HG02973 (cell line): ENCODE measurements at regions not wholly inside any gene's neighbourhood (a gene's known extent, or its start where the extent isn't known, plus 50 kb on each side); places are given as distances from the start of the nearest gene placed in this dataset.

ENCODE experiments used
- ATAC-seq: cut with Tn5 transposase; IDR thresholded peaks from one replicate; pipeline ENCODE4 v1.9.1; 2021; ENCODE audit warnings: moderate library complexity; ENCODE audit not compliant: unreplicated experiment

DNA sequence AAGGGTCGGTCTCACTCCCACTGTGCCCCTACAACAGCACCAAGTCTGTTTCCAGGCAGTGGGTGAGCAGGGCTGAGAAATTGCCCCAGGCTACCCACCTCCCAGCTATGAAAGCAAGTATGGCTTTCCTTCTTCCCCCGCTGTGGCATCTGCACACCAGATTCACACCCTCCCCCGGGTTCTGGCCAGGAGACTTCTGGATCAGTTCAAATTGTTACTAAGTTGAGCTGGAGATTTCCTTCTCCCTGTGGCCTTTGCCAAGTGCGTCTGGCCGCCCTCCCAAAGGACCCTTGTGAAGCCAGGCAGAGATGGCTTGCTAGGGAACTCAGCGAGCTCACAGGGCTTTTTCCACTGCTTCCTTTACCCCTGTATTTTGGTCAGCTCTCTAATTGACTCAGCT, 555.4 kb downstream of the SH2D4B start:
- no peak for ATAC-seq

DNA sequence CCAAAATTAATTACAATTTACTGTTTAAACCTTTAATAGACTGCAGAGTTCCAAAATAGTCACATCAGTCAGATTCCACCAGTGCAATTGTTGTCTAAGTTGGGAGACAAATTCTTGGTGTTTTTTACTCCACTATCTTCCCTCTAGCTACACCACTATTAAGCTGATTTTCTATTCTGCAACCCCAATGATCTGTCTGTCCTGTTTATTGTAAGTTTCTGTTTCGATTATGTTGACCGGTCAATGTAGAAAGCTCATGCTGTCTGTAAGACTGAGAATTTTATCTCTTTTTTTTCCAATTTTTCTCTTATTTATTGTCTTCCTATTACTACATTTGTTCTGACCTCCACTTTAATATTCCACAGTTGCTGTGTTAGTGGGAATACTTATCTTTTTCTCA, 557.5 kb downstream of the SH2D4B start:
- no peak for ATAC-seq

DNA sequence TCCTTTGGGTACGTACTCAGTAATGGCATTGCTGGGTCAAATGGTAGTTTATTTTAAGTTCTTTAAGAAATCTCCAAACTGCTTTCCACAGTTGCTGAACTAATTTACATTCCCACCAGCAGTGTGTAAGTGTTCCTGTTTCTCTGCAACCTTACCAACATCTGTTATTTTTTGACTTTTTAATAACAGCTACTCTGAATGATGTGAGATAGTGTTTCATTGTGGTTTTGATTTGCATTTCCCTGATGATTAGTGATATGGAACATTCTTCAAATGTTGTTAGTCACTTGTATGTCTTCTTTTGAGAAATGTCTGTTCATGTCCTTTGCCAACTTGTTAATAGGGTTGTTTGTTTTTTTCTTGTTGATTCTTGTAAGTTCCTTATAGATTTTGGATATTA, 558.9 kb downstream of the SH2D4B start:
- ATAC-seq: no peak

DNA sequence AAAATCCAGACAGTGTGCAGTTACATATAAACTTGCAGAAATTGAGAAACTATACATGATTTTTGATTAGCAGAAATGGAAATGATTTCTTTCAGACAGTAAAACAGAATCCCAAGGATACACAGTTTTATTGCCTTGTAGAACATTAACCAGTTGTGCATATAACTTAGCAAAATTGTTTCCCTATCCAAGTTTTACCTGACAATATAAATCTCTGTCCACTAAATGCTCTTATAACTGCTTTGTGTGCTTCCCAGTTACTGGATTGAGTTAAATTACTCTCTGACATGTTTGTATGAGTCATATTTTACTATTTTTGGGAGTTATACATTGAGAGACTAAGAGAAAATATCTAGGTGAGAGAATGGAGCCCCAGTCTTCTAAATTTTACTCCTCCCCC, 563.4 kb downstream of the SH2D4B start:
- no peak for ATAC-seq

DNA sequence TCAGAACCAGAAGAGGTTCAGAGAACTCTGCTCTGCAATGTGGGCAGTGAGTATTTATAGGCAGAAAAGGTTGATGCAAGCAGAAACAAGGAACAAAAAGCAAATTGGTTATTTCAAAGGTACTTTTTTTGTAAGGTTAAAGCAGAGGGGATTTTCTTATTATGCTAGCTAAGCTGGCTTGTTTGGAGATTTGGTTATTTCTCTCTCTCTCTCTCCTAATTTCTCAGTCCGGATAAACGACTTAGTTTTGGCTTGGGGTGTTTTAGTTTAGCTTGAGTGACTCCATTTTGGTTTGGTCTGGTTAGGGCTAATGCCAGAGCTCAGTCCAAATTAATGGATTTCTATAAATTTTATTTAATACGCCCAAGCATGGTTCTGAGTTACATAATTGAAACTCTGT, 566.8 kb downstream of the SH2D4B start:
- ATAC-seq: no peak

DNA sequence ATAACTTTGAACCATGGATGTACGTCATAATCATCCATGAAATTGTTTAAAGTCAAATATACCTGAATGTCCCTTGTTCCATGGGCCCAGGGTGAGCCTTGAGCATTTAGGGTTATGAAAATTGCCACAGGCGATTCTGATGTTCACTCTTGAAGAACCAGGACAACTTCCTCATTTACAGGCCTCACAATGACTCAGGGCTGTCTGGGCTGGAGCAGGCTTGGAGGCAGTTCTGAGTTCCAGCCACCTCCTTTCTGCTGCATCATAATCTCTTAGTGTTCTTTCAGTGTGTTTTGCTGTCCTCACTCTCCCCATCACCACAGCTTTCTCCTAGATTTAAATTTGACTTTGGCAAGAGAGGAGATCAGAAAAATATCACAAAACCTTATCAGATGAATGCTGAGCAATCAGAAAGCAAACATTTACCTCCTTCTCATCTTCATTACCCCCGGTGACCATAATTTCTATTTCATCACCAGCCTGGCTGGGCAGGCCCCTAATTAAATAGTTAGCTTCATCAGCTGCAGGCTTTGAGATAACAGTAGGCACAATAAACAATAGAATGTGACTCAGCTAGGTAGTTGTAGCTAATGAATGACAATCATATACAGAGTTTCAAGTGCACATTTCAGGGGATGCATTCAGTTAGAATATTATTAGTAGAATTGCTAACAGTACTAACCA, 571.0 kb downstream of the SH2D4B start:
- ATAC-seq: peak; percentile 82

DNA sequence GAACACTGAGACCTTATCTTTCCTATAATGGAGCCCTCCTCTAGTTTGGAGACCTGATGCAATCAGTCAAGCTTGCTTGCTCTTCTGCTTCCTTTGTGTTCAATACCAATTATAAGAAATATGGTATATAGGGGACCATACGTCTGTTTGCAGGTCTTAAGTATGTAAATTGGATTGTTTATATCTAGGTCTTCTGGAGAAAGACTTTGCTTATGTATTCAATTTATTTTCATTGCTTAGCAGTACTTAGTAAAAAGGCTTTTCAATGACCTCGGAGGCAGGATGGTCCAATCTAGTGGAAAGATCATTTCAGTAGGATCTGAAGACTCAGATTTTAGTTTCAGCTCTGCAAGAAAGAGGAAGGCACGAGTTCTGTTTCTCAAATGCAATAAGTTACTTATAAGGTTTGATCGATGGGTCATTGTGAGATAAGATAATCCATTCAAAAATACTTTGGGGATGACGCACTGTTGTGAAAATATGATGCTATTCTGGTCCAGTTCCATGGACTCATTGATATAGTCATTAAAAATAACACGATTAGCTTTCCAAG, 571.6 kb downstream of the SH2D4B start:
- ATAC-seq: no peak

DNA sequence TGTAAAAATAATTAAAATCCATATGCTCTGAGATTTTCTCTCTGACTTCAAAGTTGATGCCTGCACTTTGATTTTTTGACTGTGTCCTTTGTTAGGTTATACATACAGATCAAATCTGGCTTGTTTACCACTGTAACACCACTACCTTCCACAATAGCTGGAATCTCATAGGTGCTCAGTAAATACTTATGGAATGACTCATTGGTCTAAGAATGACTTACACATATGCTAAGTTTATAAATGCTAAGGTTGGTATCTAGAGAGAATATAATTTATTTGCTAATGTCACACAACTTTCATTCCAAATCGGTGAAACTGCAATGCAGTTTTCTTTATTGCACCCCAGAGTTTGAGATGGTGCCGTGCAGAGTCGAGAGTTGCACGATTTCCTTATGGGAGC, 578.5 kb downstream of the SH2D4B start:
- no peak for ATAC-seq

DNA sequence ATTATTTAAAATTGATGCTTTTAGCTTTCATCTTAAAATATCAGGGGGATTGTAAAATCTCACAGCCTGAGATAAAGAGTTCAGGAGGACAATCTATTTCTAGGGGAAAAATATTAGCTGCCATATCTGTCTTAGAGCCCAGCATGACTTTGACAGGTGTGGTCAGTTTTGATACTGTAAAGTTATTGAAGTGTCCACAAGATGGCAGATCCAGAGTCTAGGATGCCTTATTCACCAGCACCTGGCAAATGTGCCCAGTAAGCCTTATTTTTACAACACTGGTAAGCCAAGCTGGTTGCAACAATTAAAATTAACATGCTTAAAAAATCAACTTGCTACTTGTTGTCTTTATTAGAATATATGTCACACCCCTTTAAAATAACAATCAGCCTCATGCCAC, 579.3 kb downstream of the SH2D4B start:
- ATAC-seq: no peak

DNA sequence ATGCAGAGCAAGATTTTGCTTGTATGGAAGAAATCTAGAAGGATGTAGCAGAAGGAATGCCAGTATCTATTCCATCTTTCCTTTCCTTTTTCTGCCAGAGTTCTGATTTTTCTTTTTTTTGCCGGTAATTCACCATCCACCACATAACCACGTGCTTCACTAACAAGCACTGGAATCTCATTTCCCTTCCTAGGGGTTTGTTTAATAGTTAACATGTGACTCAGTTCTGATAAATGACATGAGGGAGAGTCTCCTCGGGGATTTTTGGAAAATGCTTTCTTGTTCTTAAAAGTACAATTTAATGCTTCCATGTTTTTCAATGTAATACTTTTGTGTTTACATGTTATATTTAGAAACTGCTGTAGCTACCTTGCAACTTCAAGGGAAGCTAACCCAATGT, 590.2 kb downstream of the SH2D4B start:
- ATAC-seq: no peak

DNA sequence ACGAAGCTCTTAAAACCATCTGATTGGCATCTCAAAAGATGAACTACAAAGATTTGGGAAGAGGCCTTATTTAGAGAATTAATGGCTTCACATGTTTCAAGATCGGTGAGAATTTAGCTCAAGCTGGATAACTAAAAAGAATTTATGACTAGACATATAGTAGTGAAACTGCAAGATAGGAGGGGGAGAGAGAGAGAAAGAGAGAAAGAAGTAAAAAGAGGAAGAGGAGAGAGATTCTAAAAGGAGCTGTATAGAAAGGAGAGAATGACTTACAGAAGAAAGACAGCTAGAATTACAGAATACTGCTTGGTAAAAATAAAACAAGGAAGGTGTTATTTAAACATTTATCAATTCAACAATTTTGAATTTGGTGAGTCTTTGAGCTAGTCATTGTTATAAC, 592.3 kb downstream of the SH2D4B start:
- no peak for ATAC-seq

DNA sequence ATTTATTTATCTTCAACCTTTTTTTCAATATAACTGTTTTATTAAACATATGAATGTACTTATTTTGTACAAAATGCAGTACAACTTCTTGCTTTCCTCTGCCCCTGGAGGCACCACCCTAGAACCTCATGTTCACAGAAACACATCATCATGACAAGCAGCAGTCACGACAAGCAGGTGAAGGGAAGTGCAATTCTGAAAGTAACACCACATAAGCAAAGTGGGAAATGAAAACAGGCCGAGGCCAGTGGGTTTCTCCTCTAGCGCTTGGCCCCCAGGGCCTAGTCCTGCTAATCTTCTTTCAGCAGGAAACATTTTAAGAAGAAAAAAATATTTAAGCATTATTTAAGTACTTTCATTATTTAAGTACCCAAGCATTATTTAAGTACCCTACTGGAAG, 598.1 kb downstream of the SH2D4B start:
- ATAC-seq: peak; percentile 96

DNA sequence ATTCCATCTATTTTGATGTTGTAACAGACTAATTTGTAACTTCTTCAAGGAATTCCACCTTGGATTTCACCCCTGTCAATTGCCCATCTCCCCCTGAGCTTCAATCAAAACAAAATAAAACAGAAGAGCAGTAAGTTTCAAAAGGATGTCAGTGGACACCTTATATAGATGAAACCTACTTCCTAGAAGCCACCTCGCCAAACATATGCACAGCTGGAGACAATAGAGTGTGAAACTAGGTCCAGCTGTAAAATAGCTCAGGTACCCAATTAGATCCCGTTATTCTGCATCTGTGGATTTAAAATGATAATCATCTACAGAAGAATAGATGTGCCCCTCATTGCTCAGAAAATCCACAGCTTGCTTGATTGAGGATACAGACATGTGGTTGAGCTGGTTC, 598.6 kb downstream of the SH2D4B start:
- ATAC-seq: peak; percentile 46

DNA sequence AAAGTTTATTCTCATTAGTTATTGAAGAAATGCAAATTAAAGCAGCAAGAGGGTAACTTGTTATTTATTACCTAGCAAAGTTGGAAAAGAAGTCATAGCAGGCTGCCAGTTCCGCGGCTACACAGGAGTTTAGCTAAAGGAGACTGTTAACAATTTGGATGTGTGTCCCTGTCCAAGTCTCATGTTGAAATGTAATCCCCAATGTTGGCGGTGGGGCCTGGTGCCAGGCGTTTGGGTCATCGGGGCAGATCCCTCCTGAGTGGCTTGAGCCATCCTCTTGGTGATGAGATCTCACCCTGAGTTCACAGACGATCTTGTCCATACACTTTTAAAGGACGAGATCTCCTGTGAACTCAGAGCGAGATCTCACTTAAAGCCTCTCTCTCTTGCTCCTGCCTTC, 608.3 kb downstream of the SH2D4B start:
- ATAC-seq: no peak

DNA sequence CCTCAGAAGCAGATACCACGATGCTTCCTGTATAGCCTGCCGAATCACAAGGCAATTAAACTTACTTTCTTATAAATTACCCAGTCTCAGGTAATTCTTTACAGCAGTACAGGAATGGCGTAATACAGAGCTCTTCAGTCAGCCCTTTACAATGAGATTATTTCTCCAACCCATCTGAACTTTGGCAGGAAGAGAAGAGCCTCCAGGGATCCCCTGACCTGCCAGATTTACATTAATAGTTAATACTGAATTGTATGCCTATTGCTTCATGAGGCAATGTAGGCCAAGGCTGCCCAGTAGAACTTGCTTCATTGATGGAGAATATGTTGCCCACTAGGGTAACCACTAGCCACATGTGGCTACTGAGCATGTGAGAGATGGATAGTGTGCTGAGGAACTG, 608.7 kb downstream of the SH2D4B start:
- no peak for ATAC-seq

DNA sequence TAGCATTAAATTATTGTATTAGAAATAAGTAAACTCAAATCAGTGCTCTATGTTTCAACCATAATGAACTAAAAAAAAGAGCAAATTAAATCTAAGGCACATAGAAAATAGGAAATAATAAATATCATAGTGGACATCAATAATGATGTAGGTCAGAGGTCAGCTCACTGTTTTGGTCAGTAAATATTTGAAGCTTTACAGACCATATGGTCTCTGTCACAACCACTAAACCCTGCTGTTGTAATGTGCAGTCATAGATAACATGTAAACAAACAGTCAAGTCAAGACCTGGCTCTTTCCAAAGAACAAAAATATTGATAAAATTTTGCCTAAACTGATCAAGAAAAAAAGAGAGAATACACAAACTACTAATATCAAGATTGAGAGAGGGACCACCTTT, 615.0 kb downstream of the SH2D4B start:
- ATAC-seq: no peak

DNA sequence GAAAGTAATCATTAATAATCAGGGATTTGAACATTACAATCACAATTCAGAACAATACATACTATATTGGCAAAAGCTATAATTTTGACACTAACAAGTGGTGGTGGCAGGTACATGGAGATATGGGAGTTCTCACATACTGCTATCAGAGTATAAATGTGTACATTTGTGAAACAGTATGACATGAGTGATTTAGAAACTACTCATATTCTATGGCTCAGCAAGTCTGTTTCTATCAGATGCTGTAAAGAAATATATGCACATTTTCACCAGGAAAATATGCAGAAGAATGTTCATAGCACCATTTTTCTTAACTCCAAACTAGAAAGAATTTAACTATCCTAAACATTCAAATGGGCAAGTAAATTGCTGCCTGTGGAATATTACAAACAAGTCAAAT, 620.0 kb downstream of the SH2D4B start:
- ATAC-seq: no peak

DNA sequence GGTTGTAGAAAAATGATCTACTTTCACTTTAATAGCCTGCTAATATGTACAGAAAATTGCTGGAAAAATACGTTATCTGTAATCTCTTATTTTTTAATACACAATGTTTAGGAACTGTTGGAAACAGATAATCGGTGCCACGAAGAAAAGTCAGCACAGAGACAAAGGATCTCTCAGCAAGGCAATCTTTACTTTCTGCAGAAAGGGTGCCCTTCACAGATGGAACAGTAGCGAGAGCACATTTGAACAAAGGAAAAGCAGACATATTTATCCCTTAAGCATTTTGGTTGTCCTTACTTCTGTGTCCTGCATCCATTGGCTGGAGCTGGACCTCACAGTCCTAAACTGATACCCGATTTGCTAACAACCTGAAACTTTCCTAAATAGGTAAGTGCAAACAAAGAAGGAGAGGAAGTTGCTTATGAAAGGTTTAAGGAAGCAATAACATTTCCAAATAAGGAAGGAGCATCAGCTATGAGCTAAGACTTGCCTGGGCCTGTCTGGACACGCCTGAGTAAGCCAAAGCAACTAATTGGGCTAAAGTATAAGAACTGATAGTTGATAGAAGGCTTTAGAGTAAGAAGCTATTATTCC, 640.0 kb downstream of the SH2D4B start:
- no peak for ATAC-seq

DNA sequence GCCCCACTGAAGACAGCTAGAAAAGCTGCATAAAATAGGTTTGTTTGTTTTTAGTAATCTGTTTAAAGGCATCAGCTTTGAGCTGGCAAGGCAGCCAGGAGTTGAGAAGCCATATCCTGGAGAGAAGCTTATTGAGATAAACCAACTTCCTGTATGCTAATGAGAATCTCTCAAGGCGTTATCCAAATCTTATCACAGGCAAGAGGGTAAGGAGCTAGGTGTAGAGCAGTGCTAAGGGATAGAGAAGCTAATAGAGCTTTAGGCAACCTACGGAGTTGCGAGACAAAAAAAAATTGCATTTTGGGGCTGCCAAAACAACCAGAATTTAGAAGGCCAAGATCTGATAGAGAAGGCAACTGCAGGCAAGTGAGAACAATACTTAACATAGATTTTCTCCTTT, 641.6 kb downstream of the SH2D4B start:
- no peak for ATAC-seq

DNA sequence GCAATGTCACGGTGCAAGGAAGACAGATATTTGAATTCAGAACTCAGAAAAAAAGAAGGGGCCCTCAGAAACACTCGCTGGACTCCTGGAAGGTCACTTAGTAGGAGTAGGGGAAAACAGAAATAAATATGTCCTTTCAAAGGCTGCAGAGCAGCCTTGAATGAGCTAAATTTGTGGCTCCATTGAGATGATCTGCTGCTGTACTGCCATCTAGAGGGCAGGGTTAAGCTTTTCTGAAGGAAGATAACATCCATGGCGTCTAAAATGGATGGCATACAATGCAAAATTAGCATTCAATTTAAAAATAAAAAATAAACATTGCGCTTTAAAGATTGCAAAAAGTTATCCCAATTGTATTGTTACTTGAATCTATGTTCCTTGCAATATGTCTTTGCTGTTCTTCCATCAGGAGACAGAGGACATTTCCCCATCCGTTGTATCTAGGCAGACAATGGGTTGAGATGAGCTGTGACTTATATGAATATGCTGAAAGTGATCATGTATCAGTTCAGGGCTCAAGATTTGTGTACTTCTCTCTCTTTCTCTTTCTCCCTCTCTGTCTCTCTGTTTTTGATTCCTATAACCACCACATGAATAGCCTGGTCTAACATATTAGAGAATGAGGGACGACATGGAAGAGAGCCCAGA, 642.2 kb downstream of the SH2D4B start:
- ATAC-seq: peak; percentile 76

DNA sequence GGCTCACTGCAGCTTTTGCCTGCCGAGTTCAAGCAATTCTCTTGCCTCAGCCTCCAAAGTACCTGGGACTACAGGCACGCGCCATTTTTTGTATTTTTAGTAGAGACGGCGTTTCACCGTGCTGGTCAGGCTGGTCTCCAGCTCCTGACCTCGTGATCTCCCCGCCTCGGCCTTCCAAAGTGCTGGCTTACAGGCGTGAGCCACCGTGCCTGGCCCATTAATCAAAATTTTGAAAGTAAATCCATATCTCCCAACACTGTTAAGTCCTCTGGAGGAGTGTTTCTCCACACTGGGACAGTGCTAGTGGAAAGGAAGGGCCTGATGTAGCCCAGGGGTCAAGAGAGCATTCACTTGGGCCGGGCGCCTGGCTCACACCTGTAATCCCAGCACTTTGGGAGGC, 644.6 kb downstream of the SH2D4B start:
- no peak for ATAC-seq

DNA sequence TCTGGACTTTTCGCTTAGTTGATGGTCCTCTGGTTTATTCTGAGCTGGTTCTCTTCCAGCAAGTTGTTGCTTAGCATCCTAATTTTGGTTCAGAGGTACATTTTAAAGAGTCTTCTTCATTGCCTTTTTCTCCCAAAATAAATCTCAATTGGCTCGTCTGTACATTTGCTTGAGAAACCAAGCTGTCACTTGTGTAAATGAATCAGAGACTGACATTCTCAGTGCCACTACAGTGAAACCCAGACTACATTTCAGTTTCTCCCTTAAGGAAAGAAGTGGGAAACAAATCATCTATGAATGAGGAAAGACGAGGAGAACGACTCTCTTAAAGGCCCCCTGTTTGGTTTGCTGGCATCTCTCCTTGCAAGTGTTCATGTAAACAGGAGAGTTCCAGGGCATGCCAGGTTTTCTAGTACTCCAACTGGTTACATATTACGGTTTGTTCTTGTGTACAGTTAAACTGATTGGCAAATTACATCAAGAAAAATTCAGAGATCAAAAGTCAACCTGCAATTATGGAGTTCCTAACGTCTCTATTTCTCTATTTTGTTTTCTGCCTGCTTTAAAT, 654.6 kb downstream of the SH2D4B start:
- ATAC-seq: no peak
